Inflammatory macrophage treated with lipopolysaccharide for 4 hours (primary cell): ENCODE measurements at regions not wholly inside any gene's neighbourhood (a gene's known extent, or its start where the extent isn't known, plus 50 kb on each side); places are given as distances from the start of the nearest gene placed in this dataset.
"Not testable (repeated sequence)": the region's sequence is repeated elsewhere in the genome, so short reads cannot be mapped to it uniquely, and the experiment has no call there.

Experiments used
- DNase-seq: peaks from one replicate; pipeline ENCODE4 v3.0.0-alpha.2; 2020

GRCh38 chr14:51595881-51596455 is 55.7 kb upstream of the FRMD6 start:
- no peak for DNase-seq

GRCh38 chr14:51596488-51597117 is 55.1 kb upstream of the FRMD6 start:
- DNase-seq = no peak

GRCh38 chr14:51597261-51598001 is 54.3 kb upstream of the FRMD6 start:
- no peak for DNase-seq

GRCh38 chr14:51598924-51599600 is 52.6 kb upstream of the FRMD6 start:
- not testable (repeated sequence) for DNase-seq

GRCh38 chr14:51600658-51601057 is 51.1 kb upstream of the FRMD6 start:
- no peak for DNase-seq
